DND-41 (cell line): ENCODE measurements at regions not wholly inside any gene's neighbourhood (a gene's known extent, or its start where the extent isn't known, plus 50 kb on each side); places are given as distances from the start of the nearest gene placed in this dataset.
A peak's percentile ranks its signal among the peaks of the same experiment; 100 is the strongest.

Source experiments
- ATAC-seq: fragments of 200-7000 bp; cut with Tn5 transposase; 3 replicates; pipeline ENCODE4 v1.9.1; 2021; ENCODE audit warnings: low read depth; ENCODE audit not compliant: insufficient read depth
- DNase-seq: peaks from one replicate; pipeline ENCODE4 v3.0.0-alpha.2; 2020
- H2AFZ ChIP-seq: 2 replicates; pipeline ENCODE4 v1.6.0; 2012; ENCODE audit warnings: low read depth, low read length
- H3K27ac ChIP-seq: 2 replicates; pipeline ENCODE4 v1.5.1; 2012; ENCODE audit warnings: low read length, inconsistent platforms
- H3K27me3 ChIP-seq: fragments of 200-600 bp; sonication (generic); 2 replicates; pipeline ENCODE4 v1.6.0; 2012; ENCODE audit warnings: low read length, mild to moderate bottlenecking, inconsistent platforms; ENCODE audit not compliant: insufficient read depth, poor library complexity
- H3K36me3 ChIP-seq: 2 replicates; pipeline ENCODE4 v1.5.1; 2012; ENCODE audit warnings: low read length, inconsistent platforms; ENCODE audit not compliant: insufficient read depth
- H3K4me1 ChIP-seq: 2 replicates; pipeline ENCODE4 v1.5.1; 2012; ENCODE audit warnings: mild to moderate bottlenecking, low read length; ENCODE audit not compliant: insufficient read depth
- H3K4me2 ChIP-seq: 2 replicates; pipeline ENCODE4 v1.6.0; 2012; ENCODE audit warnings: mild to moderate bottlenecking, moderate library complexity, low read length, inconsistent platforms; ENCODE audit not compliant: insufficient read depth
- H3K4me3 ChIP-seq, 2 experiments: fragments of 200-600 bp in 1 of 2; shearing (Covaris generic) in 1 of 2; 2 replicates each; pipeline ENCODE4 v1.5.1; 2012 to 2016; ENCODE audit warnings: inconsistent platforms in 2 of 2, low read length in 2 of 2, mild to moderate bottlenecking in 2 of 2, low read depth in 1 of 2, moderate library complexity in 1 of 2
- H3K79me2 ChIP-seq: 2 replicates; pipeline ENCODE4 v1.6.0; 2012; ENCODE audit warnings: low read length, inconsistent platforms; ENCODE audit not compliant: insufficient read depth
- H3K9ac ChIP-seq: 2 replicates; pipeline ENCODE4 v1.6.0; 2012; ENCODE audit warnings: low read depth, mild to moderate bottlenecking, inconsistent platforms, low read length, moderate library complexity
- H3K9me3 ChIP-seq: 2 replicates; pipeline ENCODE4 v1.5.1; 2012; ENCODE audit warnings: low read length, moderate library complexity, mild to moderate bottlenecking, inconsistent platforms; ENCODE audit not compliant: insufficient read depth, severe bottlenecking
- H4K20me1 ChIP-seq: 2 replicates; pipeline ENCODE4 v1.6.0; 2012; ENCODE audit warnings: low read length; ENCODE audit not compliant: insufficient read depth
- CTCF ChIP-seq: IDR thresholded peaks from 2 replicates; pipeline ENCODE4 v1.5.1; 2012; ENCODE audit warnings: borderline replicate concordance, low read length, moderate library complexity, mild to moderate bottlenecking; ENCODE audit not compliant: poor library complexity, severe bottlenecking; ENCODE audit errors: extremely low read depth
- EZH2 ChIP-seq: IDR thresholded peaks from 3 replicates; pipeline ENCODE4 v1.6.1; 2012; ENCODE audit warnings: borderline replicate concordance, low read depth, mild to moderate bottlenecking, moderate library complexity, low read length, inconsistent platforms; ENCODE audit not compliant: severe bottlenecking

GRCh38 chr16:86048221-86048620 is 149.3 kb downstream of the IRF8 start:
- TF ChIP-seq CTCF (no peak), EZH2 (no peak)

GRCh38 chr16:86048882-86049585 is 150.1 kb downstream of the IRF8 start:
- no peak overlapping the region for H2AFZ ChIP-seq
- no peaks in the 10 kb centered on the region for H3K36me3 ChIP-seq
- no peak overlapping the region for H3K4me3 ChIP-seq
- no peaks in the 10 kb centered on the region for H3K9me3 ChIP-seq
- H3K9ac ChIP-seq = no peak overlapping the region
- H3K27me3 ChIP-seq = peaks cover 11% of the 10 kb centered on the region
- ATAC-seq = no peak
- no peaks in the 10 kb centered on the region for H3K4me1 ChIP-seq
- H3K79me2 ChIP-seq = no peaks in the 10 kb centered on the region
- DNase-seq = no peak
- TF ChIP-seq EZH2 (no peak), CTCF (peak; percentile 29)
- peaks cover 4% of the 10 kb centered on the region; the same call in 1 of the 2 replicates for H4K20me1 ChIP-seq
- H3K27ac ChIP-seq = no peak overlapping the region
- no peak overlapping the region for H3K4me2 ChIP-seq

More at GRCh38 chr16:86048221-86048620, 149.3 kb downstream of the IRF8 start:
- peaks cover 11% of the 10 kb centered on the region for H3K27me3 ChIP-seq
- no peak overlapping the region for H2AFZ ChIP-seq
- H3K4me1 ChIP-seq = no peaks in the 10 kb centered on the region
- H3K36me3 ChIP-seq = no peaks in the 10 kb centered on the region
- no peak overlapping the region for H3K4me2 ChIP-seq
- H3K27ac ChIP-seq = no peak overlapping the region
- no peak for ATAC-seq
- H3K9ac ChIP-seq = no peak overlapping the region
- no peak overlapping the region for H3K4me3 ChIP-seq
- no peaks in the 10 kb centered on the region for H3K79me2 ChIP-seq
- no peaks in the 10 kb centered on the region for H3K9me3 ChIP-seq
- DNase-seq = no peak
- H4K20me1 ChIP-seq = peaks cover 4% of the 10 kb centered on the region; the same call in 1 of the 2 replicates

- ATAC-seq = no peak
- no peak for DNase-seq
- no peaks in the 10 kb centered on the region for H3K36me3 ChIP-seq
- H3K79me2 ChIP-seq = no peaks in the 10 kb centered on the region
- H3K9ac ChIP-seq = no peak overlapping the region
- H3K4me1 ChIP-seq = no peaks in the 10 kb centered on the region
- H3K9me3 ChIP-seq = no peaks in the 10 kb centered on the region
- H4K20me1 ChIP-seq = peaks cover 4% of the 10 kb centered on the region; the same call in 1 of the 2 replicates
- H3K27ac ChIP-seq = no peak overlapping the region
- no peak overlapping the region for H3K4me3 ChIP-seq
- H2AFZ ChIP-seq = no peak overlapping the region
- no peak overlapping the region for H3K4me2 ChIP-seq
- TF ChIP-seq CTCF = no peak
- no peak for TF ChIP-seq EZH2
- H3K27me3 ChIP-seq = peaks cover 11% of the 10 kb centered on the region
These were observed 150.7 kb downstream of the IRF8 start for GRCh38 chr16:86049641-86050040.
